IMR-90 (cell line): ENCODE measurements at regions not wholly inside any gene's neighbourhood (a gene's known extent, or its start where the extent isn't known, plus 50 kb on each side); places are given as distances from the start of the nearest gene placed in this dataset.

Experiments
- ATAC-seq: fragments of 200-7000 bp; cut with Tn5 transposase; 2 replicates; pipeline ENCODE4 v1.9.1; 2020; ENCODE audit warnings: low read depth, mild to moderate bottlenecking, moderate library complexity
- BruUV-seq: library from RNA; stranded (reverse); fragments of 400-500 nt; replicated peaks from 2 replicates; lab custom pipeline; 2021; lab: Mats Ljungman, UMichigan
- CTCF ChIA-PET: fragments of 300-600 bp; formaldehyde crosslinking; extraction: SDS; loops from one replicate; lab custom pipeline; 2021; ENCODE audit warnings: antibody characterized with exemption; lab: Yijun Ruan, JAX
- POLR2A ChIA-PET: fragments of 300-600 bp; sonication (Branson Sonifier 250); formaldehyde crosslinking; loops from one replicate; lab custom pipeline; 2022; ENCODE audit warnings: antibody characterized with exemption; ENCODE audit not compliant: unreplicated experiment; lab: Charles Lee
- DNase-seq: peaks from one replicate; pipeline ENCODE4 v3.0.0; 2013
- H2AFZ ChIP-seq: replicated peaks from 2 replicates; pipeline ENCODE3; 2013; ENCODE audit warnings: low read length, mild to moderate bottlenecking; ENCODE audit not compliant: poor library complexity
- H2AK5ac ChIP-seq: 2 replicates; pipeline ENCODE4 v1.6.1; 2013; ENCODE audit warnings: low read depth, low read length, inconsistent platforms
- H2AK9ac ChIP-seq: replicated peaks from 2 replicates; pipeline ENCODE3; 2013; ENCODE audit warnings: mild to moderate bottlenecking, low read depth, low read length, moderate library complexity; ENCODE audit not compliant: poor library complexity
- H2BK120ac ChIP-seq: 2 replicates; pipeline ENCODE4 v1.6.1; 2013; ENCODE audit warnings: low read depth, low read length, inconsistent platforms
- H2BK15ac ChIP-seq: 3 replicates; pipeline ENCODE4 v1.6.1; 2013; ENCODE audit warnings: low read depth, low read length, inconsistent platforms
- H2BK20ac ChIP-seq: 2 replicates; pipeline ENCODE4 v1.6.1; 2013; ENCODE audit warnings: low read depth, mild to moderate bottlenecking, inconsistent platforms, low read length, moderate library complexity
- H2BK5ac ChIP-seq: 2 replicates; pipeline ENCODE4 v1.6.1; 2013; ENCODE audit warnings: mild to moderate bottlenecking, low read depth, low read length, inconsistent platforms; ENCODE audit not compliant: poor library complexity, severe bottlenecking
- H3K14ac ChIP-seq: replicated peaks from 2 replicates; pipeline ENCODE4 v1.6.1; 2013; ENCODE audit warnings: low read depth, low read length, inconsistent platforms
- H3K18ac ChIP-seq: 2 replicates; pipeline ENCODE4 v1.6.1; 2013; ENCODE audit warnings: low read depth, low read length, control low read depth
- H3K23ac ChIP-seq: 2 replicates; pipeline ENCODE4 v1.6.1; 2013; ENCODE audit warnings: low read depth, low read length, inconsistent platforms
- H3K27ac ChIP-seq: 2 replicates; pipeline ENCODE4 v1.5.1; 2013; ENCODE audit warnings: mild to moderate bottlenecking, control low read depth, low read length; ENCODE audit not compliant: insufficient read depth
- H3K27me3 ChIP-seq: 2 replicates; pipeline ENCODE4 v1.6.1; 2013; ENCODE audit warnings: low read length; ENCODE audit not compliant: control insufficient read depth, insufficient read depth
- H3K36me3 ChIP-seq: 2 replicates; pipeline ENCODE4 v1.6.1; 2013; ENCODE audit warnings: low read length, mixed read lengths; ENCODE audit not compliant: control insufficient read depth, insufficient read depth
- H3K4ac ChIP-seq: 2 replicates; pipeline ENCODE4 v1.6.1; 2013; ENCODE audit warnings: low read depth, low read length, inconsistent platforms
- H3K4me1 ChIP-seq: 2 replicates; pipeline ENCODE4 v1.6.1; 2013; ENCODE audit warnings: low read length, mixed read lengths; ENCODE audit not compliant: control insufficient read depth, insufficient read depth
- H3K4me2 ChIP-seq: 2 replicates; pipeline ENCODE4 v1.6.1; 2013; ENCODE audit warnings: low read depth, mild to moderate bottlenecking, control low read depth, low read length, moderate library complexity
- H3K4me3 ChIP-seq: 2 replicates; pipeline ENCODE4 v1.5.1; 2013; ENCODE audit warnings: low read depth, mild to moderate bottlenecking, control low read depth, low read length, moderate library complexity; ENCODE audit not compliant: insufficient read depth
- H3K56ac ChIP-seq: 2 replicates; pipeline ENCODE4 v1.6.1; 2013; ENCODE audit warnings: low read length, inconsistent platforms; ENCODE audit not compliant: insufficient read depth; ENCODE audit errors: extremely low read depth
- H3K79me1 ChIP-seq, 2 experiments: 2 replicates each; pipeline ENCODE4 v1.6.1; 2013; ENCODE audit warnings: low read length in 2 of 2, inconsistent platforms in 1 of 2, low read depth in 1 of 2
- H3K9ac ChIP-seq: 2 replicates; pipeline ENCODE4 v1.6.1; 2013; ENCODE audit warnings: low read depth, low read length, control low read depth
- H3K9me1 ChIP-seq: 2 replicates; pipeline ENCODE4 v1.6.1; 2013; ENCODE audit warnings: low read length, inconsistent platforms; ENCODE audit not compliant: insufficient read depth
- H3K9me3 ChIP-seq: 2 replicates; pipeline ENCODE4 v1.6.1; 2013; ENCODE audit warnings: low read length; ENCODE audit not compliant: control insufficient read depth, insufficient read depth
- H4K20me1 ChIP-seq: 2 replicates; pipeline ENCODE4 v1.6.1; 2013; ENCODE audit warnings: low read length, inconsistent platforms; ENCODE audit not compliant: insufficient read depth
- H4K5ac ChIP-seq: 2 replicates; pipeline ENCODE4 v1.6.1; 2013; ENCODE audit warnings: mild to moderate bottlenecking, low read depth, low read length, control low read depth
- H4K8ac ChIP-seq, 2 experiments: 2 replicates each; pipeline ENCODE4 v1.6.1; 2013; ENCODE audit warnings: low read depth in 2 of 2, low read length in 2 of 2, control low read depth in 1 of 2, inconsistent platforms in 1 of 2
- H4K91ac ChIP-seq: 2 replicates; pipeline ENCODE4 v1.6.1; 2013; ENCODE audit warnings: low read depth, low read length, inconsistent platforms; ENCODE audit not compliant: insufficient read depth
- CHD1 ChIP-seq: IDR thresholded peaks from 2 replicates; pipeline ENCODE4 v1.6.1; 2012; ENCODE audit warnings: low read depth, low read length, improper control_type of control experiment
- CTCF ChIP-seq: conservative IDR thresholded peaks from 2 replicates; pipeline ENCODE4 v1.5.1; 2012; ENCODE audit warnings: mild to moderate bottlenecking, low read depth, low read length, improper control_type of control experiment
- FOS ChIP-seq: fragments of 150-350 bp; IDR thresholded peaks from 2 replicates; pipeline ENCODE4 v1.6.1; 2016; ENCODE audit warnings: low read depth, low read length
- RAD21 ChIP-seq: IDR thresholded peaks from 2 replicates; pipeline ENCODE4 v1.6.1; 2012; ENCODE audit warnings: low read length, improper control_type of control experiment
- SMC3 ChIP-seq: fragments of 150-350 bp; IDR thresholded peaks from 2 replicates; pipeline ENCODE4 v1.6.1; 2016; ENCODE audit warnings: low read depth, mild to moderate bottlenecking, antibody characterized with exemption, low read length, moderate library complexity
- WGBS, 2 experiments: methylation state at CpG; one replicate each; pipeline versions ENCODE4 v1.1.5 to v1.1.7; 2013; ENCODE audit warnings: missing lambda C conversion rate in 2 of 2; ENCODE audit not compliant: insufficient read length in 1 of 2; ENCODE audit errors: extremely low coverage in 2 of 2; 5-methylcytosine and 5-hydroxymethylcytosine counted together
- dilution Hi-C: fragments of 300-500 bp; cut with HindIII; formaldehyde crosslinking; loops from one replicate; pipeline ENCODE4 v1.14.3; 2018; ENCODE audit warnings: low sequenced_read_pairs; ENCODE audit not compliant: unreplicated experiment
- in situ Hi-C: fragments of 300-500 bp; cut with MboI; formaldehyde crosslinking; loops from 3 replicates; pipeline ENCODE4 v1.14.3; 2019; ENCODE audit warnings: low sequenced_read_pairs, inconsistent platforms, mixed read lengths
- intact Hi-C: fragments of 100-400 bp; cut with micrococcal nuclease; formaldehyde crosslinking; loops from 2 replicates; pipeline ENCODE4 v1.10.0; 2022

- Histone ChIP-seq H2AK5ac (no peak overlapping the region), H3K56ac (no peak overlapping the region), H3K27me3 (no peaks in the 10 kb centered on the region), H2BK15ac (no peak overlapping the region), H4K8ac (no peak overlapping the region), H3K79me1 (no peaks in the 10 kb centered on the region), H2BK20ac (no peak overlapping the region), H4K5ac (no peak overlapping the region), H3K36me3 (no peaks in the 10 kb centered on the region), H2BK120ac (no peak overlapping the region), H3K9me1 (no peaks in the 10 kb centered on the region), H4K91ac (no peak overlapping the region), H3K14ac (no peak overlapping the region), H3K4ac (no peak overlapping the region), H2BK5ac (no peak overlapping the region), H3K4me3 (no peak overlapping the region), H3K23ac (no peak overlapping the region), H3K4me2 (no peak overlapping the region), H3K4me1 (no peaks in the 10 kb centered on the region), H3K27ac (no peak overlapping the region), H3K18ac (no peak overlapping the region), H3K9ac (no peak overlapping the region), H2AFZ (no peak overlapping the region), H2AK9ac (no peak overlapping the region), H4K20me1 (no peaks in the 10 kb centered on the region), H3K9me3 (no peaks in the 10 kb centered on the region)
- TF ChIP-seq FOS (no peak), CHD1 (no peak), CTCF (peak; percentile 61), RAD21 (peak; percentile 53; the same call in 1 of the 2 replicates), SMC3 (peak; percentile 68)
- ChIA-PET POLR2A (interaction anchor here (0.6 kb wide), 1 partner anchor 14 kb away, joined by 4 read pairs; no protein-coding TSS in a partner anchor), CTCF (interaction anchor here (0.8 to 2.8 kb wide), 10 partner anchors 9 to 202 kb away, joined by 3 to 32 read pairs (median 5); no protein-coding TSS in a partner anchor)
- intact Hi-C loops, result loop anchor here (1.0 to 10.0 kb wide), 2 partner anchors 201 to 352 kb away; no protein-coding TSS in a partner anchor
- DNase-seq (peak; percentile 25), ATAC-seq (peak; percentile 61; the same call in 1 of the 2 replicates)
- no TSS peak for BruUV-seq
- in situ Hi-C loops, result loop anchor here (25.0 kb wide), 1 partner anchor 370 kb away; no protein-coding TSS in a partner anchor
- dilution Hi-C loops, result no loop called here
- WGBS, 2 experiments, result 15% methylated on average over 4 of the region's 5 CpGs; no CpG with 5 or more reads in 1 of the 2 experiments
Observed at GRCh38 chr5:42057254-42057690, 132.2 kb downstream of the FBXO4 start.
